Tibial nerve (tissue), 3 donors: ENCODE measurements at regions not wholly inside any gene's neighbourhood (a gene's known extent, or its start where the extent isn't known, plus 50 kb on each side); places are given as distances from the start of the nearest gene placed in this dataset.

Experiments
- CTCF ChIP-seq, 5 experiments: fragments of 200-600 bp in 3 of 5; fragments of 450-650 bp in 2 of 5; sonication (generic) in 3 of 5; IDR thresholded peaks; one replicate each; pipeline ENCODE4 v1.5.1; 2016 to 2019; ENCODE audit warnings: antibody characterized with exemption in 5 of 5, mild to moderate bottlenecking in 3 of 5, moderate library complexity in 2 of 5
- POLR2A ChIP-seq, 2 donors: fragments of 450-650 bp; IDR thresholded peaks; one replicate each; pipeline ENCODE4 v1.6.1; 2017; ENCODE audit warnings: antibody characterized with exemption in 2 of 2, mild to moderate bottlenecking in 2 of 2, moderate library complexity in 2 of 2

- TF ChIP-seq POLR2A (IDR thresholded peaks at IDR 0.05) (no peak), CTCF (IDR thresholded peaks at IDR 0.05) (no peak)
Measured at GRCh38 chr17:13874134-13874533, 195.2 kb upstream of the COX10 start.
